ENCODE measurements at regions not wholly inside any gene's neighbourhood (a gene's known extent, or its start where the extent isn't known, plus 50 kb on each side); places are given as distances from the start of the nearest gene placed in this dataset.
A peak's percentile ranks its signal among the peaks of the same experiment; 100 is the strongest.

GRCh38 chr11:93080146-93080759 is 110.8 kb downstream of the MTNR1B start:
- TF ChIP-seq ZFX (IDR thresholded peaks at IDR 0.05; ENCODE audit: borderline replicate concordance) (no peak), CTCF (IDR thresholded peaks at IDR 0.05) (no peak)
- H3K27ac ChIP-seq = no peak overlapping the region

- no peak overlapping the region for H3K27ac ChIP-seq
- TF ChIP-seq CTCF (IDR thresholded peaks at IDR 0.05) = no peak
- TF ChIP-seq ZFX (IDR thresholded peaks at IDR 0.05; ENCODE audit: borderline replicate concordance) = no peak
These were observed 112.2 kb downstream of the MTNR1B start for GRCh38 chr11:93081694-93082093.

GRCh38 chr11:93082900-93083299 is 113.4 kb downstream of the MTNR1B start:
- TF ChIP-seq ZFX (IDR thresholded peaks at IDR 0.05; ENCODE audit: borderline replicate concordance) = no peak
- TF ChIP-seq CTCF (IDR thresholded peaks at IDR 0.05) = no peak

GRCh38 chr11:93084727-93085505 is 112.9 kb downstream of the SLC36A4 start:
- no peak overlapping the region for H3K27ac ChIP-seq
- TF ChIP-seq ZFX (IDR thresholded peaks at IDR 0.05; ENCODE audit: borderline replicate concordance) = no peak

More at GRCh38 chr11:93082900-93083299, 113.4 kb downstream of the MTNR1B start:
- H3K27ac ChIP-seq = no peak overlapping the region

GRCh38 chr11:93089474-93090102 is 108.2 kb downstream of the SLC36A4 start:
- TF ChIP-seq CTCF (IDR thresholded peaks at IDR 0.05) = peak; percentile 73
- no peak for TF ChIP-seq ZFX (IDR thresholded peaks at IDR 0.05; ENCODE audit: borderline replicate concordance)
- no peak overlapping the region for H3K27ac ChIP-seq
